ENCODE measurements at regions not wholly inside any gene's neighbourhood (a gene's known extent, or its start where the extent isn't known, plus 50 kb on each side); places are given as distances from the start of the nearest gene placed in this dataset.

DNA sequence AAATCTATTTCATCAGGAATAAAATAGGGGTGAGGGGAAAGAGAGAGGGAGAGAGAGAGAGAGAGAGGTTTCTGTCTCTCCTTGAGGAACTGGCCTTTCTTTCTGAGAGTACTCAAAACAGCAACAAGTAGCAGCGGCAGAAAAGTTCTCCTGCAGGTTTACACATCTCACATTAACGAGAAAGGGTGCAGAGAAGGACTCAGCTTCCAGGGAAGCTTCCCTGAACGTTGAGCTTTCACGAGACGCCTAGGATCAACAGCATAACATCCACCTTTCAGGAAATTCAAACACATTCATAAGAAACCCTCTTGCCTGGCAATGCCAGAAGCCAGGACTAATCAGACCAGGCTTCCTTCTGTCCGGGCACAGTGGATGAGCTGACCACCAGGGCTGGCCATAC lies 162.9 kb downstream of the ZDHHC21 start:
- TF ChIP-seq, protein P1, sequence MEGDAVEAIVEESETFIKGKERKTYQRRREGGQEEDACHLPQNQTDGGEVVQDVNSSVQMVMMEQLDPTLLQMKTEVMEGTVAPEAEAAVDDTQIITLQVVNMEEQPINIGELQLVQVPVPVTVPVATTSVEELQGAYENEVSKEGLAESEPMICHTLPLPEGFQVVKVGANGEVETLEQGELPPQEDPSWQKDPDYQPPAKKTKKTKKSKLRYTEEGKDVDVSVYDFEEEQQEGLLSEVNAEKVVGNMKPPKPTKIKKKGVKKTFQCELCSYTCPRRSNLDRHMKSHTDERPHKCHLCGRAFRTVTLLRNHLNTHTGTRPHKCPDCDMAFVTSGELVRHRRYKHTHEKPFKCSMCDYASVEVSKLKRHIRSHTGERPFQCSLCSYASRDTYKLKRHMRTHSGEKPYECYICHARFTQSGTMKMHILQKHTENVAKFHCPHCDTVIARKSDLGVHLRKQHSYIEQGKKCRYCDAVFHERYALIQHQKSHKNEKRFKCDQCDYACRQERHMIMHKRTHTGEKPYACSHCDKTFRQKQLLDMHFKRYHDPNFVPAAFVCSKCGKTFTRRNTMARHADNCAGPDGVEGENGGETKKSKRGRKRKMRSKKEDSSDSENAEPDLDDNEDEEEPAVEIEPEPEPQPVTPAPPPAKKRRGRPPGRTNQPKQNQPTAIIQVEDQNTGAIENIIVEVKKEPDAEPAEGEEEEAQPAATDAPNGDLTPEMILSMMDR (IDR thresholded peaks at IDR 0.05; ENCODE audit: low read depth, low read length, missing control alignments): no peak
- Histone ChIP-seq H3K4me3 (ENCODE audit: low read depth, low read length) (no peak overlapping the region), H3K27me3 (replicated peaks) (no peaks in the 10 kb centered on the region), H3K36me3 (replicated peaks) (no peaks in the 10 kb centered on the region), H3K27ac (no peak overlapping the region)
- DNase-seq: no peak
- in situ Hi-C loops (cut with HindIII; ENCODE audit: low pct_ligation_motif_present, low sequenced_read_pairs): no loop called here

DNA sequence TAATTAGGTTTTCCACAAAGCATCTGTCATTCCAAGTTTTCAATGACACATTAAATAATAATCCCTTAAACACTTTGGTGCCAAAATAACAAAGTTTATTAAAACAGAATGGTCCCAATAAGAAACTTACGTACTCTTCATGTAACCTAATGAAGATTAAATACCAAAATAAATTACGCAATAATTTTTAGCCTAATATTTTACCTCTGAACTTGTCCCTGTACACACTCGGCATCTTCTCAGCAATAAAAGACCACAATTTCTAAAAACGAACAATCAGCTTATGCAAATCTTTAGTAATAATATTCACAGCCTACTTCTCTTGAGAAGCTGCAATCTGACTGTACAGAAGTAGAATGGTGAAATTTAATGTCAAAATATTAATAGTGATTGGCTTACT lies 163.6 kb downstream of the ZDHHC21 start:
- H3K4me3 ChIP-seq (ENCODE audit: low read depth, low read length): no peak overlapping the region
- H3K27me3 ChIP-seq (replicated peaks): no peaks in the 10 kb centered on the region
- no peak overlapping the region for H3K27ac ChIP-seq
- H3K36me3 ChIP-seq (replicated peaks): no peaks in the 10 kb centered on the region
- no peak for DNase-seq
- TF ChIP-seq, protein P1 (IDR thresholded peaks at IDR 0.05; ENCODE audit: low read depth, low read length, missing control alignments): no peak
- in situ Hi-C loops (cut with HindIII; ENCODE audit: low pct_ligation_motif_present, low sequenced_read_pairs): no loop called here

DNA sequence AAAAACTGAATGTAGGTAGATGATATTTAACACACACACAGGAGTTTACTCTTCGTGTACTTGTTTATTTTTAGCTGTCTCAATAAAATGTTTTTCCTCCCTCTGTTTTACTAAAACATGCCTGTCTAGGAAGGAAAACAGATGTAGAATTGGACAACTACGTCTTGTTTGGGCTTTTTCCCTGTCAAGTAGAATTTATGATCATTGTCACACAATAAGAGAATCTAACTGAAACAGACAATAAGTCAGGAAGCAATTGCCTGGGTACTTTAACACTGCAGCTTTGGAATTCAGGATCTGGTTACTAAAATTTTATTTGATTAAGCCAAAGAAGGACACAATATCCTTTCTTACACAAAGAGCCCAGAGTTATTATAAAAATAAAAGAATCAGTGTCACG lies 164.2 kb downstream of the ZDHHC21 start:
- no peak for DNase-seq
- TF ChIP-seq, protein P1 (IDR thresholded peaks at IDR 0.05; ENCODE audit: low read depth, low read length, missing control alignments): no peak
- in situ Hi-C loops (cut with HindIII; ENCODE audit: low pct_ligation_motif_present, low sequenced_read_pairs): no loop called here
- no peaks in the 10 kb centered on the region for H3K36me3 ChIP-seq (replicated peaks)
- no peak overlapping the region for H3K27ac ChIP-seq
- H3K27me3 ChIP-seq (replicated peaks): no peaks in the 10 kb centered on the region
- H3K4me3 ChIP-seq (ENCODE audit: low read depth, low read length): no peak overlapping the region

DNA sequence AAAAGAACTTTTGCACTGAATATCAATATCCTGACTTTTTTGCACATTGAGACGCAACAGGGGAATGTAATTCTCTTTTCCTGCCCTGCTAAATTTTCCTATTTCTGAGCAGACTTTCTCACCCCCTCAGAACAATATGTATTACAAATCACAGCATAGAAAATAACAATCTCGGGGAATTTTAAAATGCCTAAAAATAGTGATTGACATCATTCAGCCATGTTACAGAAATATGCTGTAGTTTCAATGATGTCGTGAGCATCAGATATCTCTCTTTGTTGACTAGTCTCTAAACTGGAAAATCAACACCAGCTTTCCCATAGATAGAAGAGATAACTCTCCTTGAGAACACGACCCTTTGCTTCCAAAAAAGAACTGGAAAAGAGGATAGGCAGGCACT lies 166.7 kb downstream of the ZDHHC21 start:
- H3K27me3 ChIP-seq (replicated peaks): no peaks in the 10 kb centered on the region
- no peak overlapping the region for H3K27ac ChIP-seq
- no peak overlapping the region for H3K4me3 ChIP-seq (ENCODE audit: low read depth, low read length)
- in situ Hi-C loops (cut with HindIII; ENCODE audit: low pct_ligation_motif_present, low sequenced_read_pairs): no loop called here
- TF ChIP-seq, protein P1 (IDR thresholded peaks at IDR 0.05; ENCODE audit: low read depth, low read length, missing control alignments): no peak
- H3K36me3 ChIP-seq (replicated peaks): no peaks in the 10 kb centered on the region
- no peak for DNase-seq

DNA sequence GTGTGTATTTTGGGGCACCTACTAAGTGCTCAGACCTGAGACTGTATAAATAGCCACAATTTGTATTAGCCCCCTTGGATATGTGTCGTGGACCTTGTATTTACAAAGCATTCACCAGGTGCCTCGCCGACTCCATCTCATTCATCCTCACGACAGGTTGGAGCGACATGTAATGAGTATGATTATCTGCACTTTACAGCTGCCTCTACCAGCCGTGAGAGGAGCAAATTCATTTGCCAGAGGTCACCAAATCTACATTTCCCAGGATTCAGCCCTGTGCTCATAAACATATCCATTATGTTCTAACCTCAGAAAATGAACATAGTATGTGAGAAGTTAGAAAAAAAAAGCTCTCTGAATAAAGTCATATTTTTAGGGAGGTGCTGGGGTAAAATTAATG lies 167.4 kb downstream of the ZDHHC21 start:
- in situ Hi-C loops (cut with HindIII; ENCODE audit: low pct_ligation_motif_present, low sequenced_read_pairs): no loop called here
- Histone ChIP-seq H3K27me3 (replicated peaks) (no peaks in the 10 kb centered on the region), H3K27ac (no peak overlapping the region), H3K4me3 (ENCODE audit: low read depth, low read length) (no peak overlapping the region), H3K36me3 (replicated peaks) (no peaks in the 10 kb centered on the region)
- TF ChIP-seq, protein P1 (IDR thresholded peaks at IDR 0.05; ENCODE audit: low read depth, low read length, missing control alignments): no peak
- no peak for DNase-seq

DNA sequence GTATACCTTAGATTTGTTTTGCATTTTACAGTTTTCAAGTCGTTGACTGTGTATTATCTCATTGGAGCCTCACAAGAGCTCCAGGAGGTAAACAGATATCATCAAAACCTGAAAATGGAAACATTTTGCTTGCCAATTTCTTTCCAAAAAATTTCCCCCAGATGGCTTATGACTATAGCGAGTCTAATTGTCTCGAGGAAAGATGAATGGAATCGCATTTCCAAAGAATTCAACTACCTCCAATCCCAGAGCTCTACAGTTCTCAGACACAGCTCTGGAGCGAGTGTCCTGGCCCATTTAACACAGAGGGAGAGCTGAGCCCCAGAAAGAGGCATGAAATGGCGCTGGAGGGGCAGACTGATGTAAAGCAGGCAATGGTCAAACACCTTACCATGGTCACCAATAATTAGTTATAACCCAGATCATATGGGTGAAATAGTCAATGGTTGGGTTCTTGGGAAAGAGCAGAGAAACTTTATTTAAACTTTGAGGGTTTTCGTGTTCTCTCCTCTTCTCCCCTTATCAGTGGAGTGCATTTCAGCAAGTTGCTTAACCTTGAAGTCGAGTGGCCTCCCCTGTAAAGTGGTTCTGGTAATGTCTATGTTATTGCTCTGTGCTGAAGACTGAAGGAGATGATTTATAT lies 168.2 kb downstream of the ZDHHC21 start:
- no peaks in the 10 kb centered on the region for H3K27me3 ChIP-seq (replicated peaks)
- no peak overlapping the region for H3K27ac ChIP-seq
- DNase-seq: no peak
- TF ChIP-seq, protein P1 (IDR thresholded peaks at IDR 0.05; ENCODE audit: low read depth, low read length, missing control alignments): no peak
- no peaks in the 10 kb centered on the region for H3K36me3 ChIP-seq (replicated peaks)
- in situ Hi-C loops (cut with HindIII; ENCODE audit: low pct_ligation_motif_present, low sequenced_read_pairs): no loop called here
- no peak overlapping the region for H3K4me3 ChIP-seq (ENCODE audit: low read depth, low read length)

All from brain microvascular endothelial cell (primary cell).